Glutamatergic neuron (in vitro differentiated cells): ENCODE measurements at regions not wholly inside any gene's neighbourhood (a gene's known extent, or its start where the extent isn't known, plus 50 kb on each side); places are given as distances from the start of the nearest gene placed in this dataset.
A peak's percentile ranks its signal among the peaks of the same experiment; 100 is the strongest.

Source experiments
- DNase-seq: peaks from one replicate; pipeline ENCODE4 v3.0.0; 2022
- H3K27ac Mint-ChIP-seq: one replicate; pipeline ENCODE4 v1.8.0; 2020; ENCODE audit warnings: mild to moderate bottlenecking, mixed read lengths, inconsistent platforms; ENCODE audit not compliant: unreplicated experiment
- H3K27me3 Mint-ChIP-seq: one replicate; pipeline ENCODE4 v1.8.0; 2020; ENCODE audit warnings: mild to moderate bottlenecking, moderate library complexity, mixed read lengths, inconsistent platforms; ENCODE audit not compliant: unreplicated experiment
- H3K36me3 Mint-ChIP-seq: one replicate; pipeline ENCODE4 v1.8.0; 2020; ENCODE audit warnings: mild to moderate bottlenecking, mixed read lengths, inconsistent platforms; ENCODE audit not compliant: unreplicated experiment
- H3K4me1 Mint-ChIP-seq: one replicate; pipeline ENCODE4 v1.8.0; 2020; ENCODE audit warnings: mild to moderate bottlenecking, low read depth, mixed read lengths, inconsistent platforms; ENCODE audit not compliant: unreplicated experiment
- H3K4me3 Mint-ChIP-seq: one replicate; pipeline ENCODE4 v1.8.0; 2020; ENCODE audit warnings: mild to moderate bottlenecking, mixed read lengths, inconsistent platforms; ENCODE audit not compliant: unreplicated experiment
- H3K9me3 Mint-ChIP-seq: one replicate; pipeline ENCODE4 v1.8.0; 2020; ENCODE audit warnings: mild to moderate bottlenecking, moderate library complexity, mixed read lengths, inconsistent platforms; ENCODE audit not compliant: unreplicated experiment
- TF ChIP-seq, protein P1 (sequence below): fragments of 200-600 bp; sonication (generic); IDR thresholded peaks from one replicate; pipeline ENCODE4 v1.5.0; 2021; ENCODE audit not compliant: partially characterized antibody, unreplicated experiment

DNA sequence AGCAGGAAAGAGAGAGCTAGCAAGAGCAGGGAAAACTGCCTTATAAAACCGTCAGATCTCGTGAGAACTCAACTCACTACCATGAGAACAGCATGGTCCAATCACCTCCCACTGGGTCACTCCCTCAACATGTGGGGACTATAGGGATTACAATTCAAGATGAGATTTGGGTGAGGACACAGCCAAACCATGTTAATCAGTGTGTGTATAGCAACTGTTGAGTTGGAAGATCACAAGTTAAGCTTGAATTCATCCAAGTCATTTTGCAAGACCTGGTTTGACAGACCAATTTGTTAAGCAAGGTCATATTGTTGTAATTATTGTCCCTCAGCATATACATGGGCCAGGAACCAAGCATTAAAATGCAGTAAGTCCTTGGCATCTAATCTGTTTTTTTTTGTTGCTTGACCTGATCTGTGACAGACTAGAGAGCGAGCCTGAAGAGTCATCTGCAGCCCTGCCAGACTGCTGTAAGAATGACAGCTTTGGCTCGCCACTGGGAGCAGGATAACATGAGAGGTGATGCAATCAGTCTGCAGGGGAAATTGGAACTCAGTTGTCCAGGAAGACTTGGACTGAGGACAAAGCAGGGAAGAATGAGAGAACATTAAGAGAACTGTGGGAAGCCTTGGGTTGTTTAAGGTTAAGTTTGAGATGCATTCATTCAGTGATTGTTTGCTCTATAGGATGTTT, 297.6 kb upstream of the SEL1L start:
- H3K9me3 Mint-ChIP-seq, result peaks cover 9% of the 10 kb centered on the region
- peaks cover 22% of the 10 kb centered on the region for H3K4me1 Mint-ChIP-seq
- TF ChIP-seq, protein P1, sequence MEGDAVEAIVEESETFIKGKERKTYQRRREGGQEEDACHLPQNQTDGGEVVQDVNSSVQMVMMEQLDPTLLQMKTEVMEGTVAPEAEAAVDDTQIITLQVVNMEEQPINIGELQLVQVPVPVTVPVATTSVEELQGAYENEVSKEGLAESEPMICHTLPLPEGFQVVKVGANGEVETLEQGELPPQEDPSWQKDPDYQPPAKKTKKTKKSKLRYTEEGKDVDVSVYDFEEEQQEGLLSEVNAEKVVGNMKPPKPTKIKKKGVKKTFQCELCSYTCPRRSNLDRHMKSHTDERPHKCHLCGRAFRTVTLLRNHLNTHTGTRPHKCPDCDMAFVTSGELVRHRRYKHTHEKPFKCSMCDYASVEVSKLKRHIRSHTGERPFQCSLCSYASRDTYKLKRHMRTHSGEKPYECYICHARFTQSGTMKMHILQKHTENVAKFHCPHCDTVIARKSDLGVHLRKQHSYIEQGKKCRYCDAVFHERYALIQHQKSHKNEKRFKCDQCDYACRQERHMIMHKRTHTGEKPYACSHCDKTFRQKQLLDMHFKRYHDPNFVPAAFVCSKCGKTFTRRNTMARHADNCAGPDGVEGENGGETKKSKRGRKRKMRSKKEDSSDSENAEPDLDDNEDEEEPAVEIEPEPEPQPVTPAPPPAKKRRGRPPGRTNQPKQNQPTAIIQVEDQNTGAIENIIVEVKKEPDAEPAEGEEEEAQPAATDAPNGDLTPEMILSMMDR, result no peak
- peak overlapping the region; percentile 70 for H3K27ac Mint-ChIP-seq
- H3K4me3 Mint-ChIP-seq, result no peak overlapping the region
- peaks cover 4% of the 10 kb centered on the region for H3K27me3 Mint-ChIP-seq
- H3K36me3 Mint-ChIP-seq, result peaks cover 10% of the 10 kb centered on the region
- peak; percentile 37 for DNase-seq

DNA sequence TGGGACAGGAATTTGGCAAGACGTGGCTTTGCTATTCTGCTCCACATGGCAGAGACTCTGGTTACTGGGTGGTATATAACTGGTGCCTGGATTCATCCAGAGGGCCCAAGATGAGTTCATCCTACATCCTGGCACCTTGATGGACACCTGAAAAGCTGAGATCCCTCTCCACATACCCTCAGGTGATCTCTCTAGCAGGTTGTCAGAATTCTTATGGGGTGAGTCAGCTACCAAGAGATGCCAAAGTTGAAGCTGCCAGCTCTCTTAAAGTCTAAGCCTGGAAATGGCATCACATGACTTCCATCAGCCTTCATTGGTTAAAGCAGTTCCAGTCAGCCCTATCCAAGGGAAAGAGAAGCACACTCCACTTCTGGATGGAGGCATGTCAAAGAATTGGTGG, 300.7 kb upstream of the SEL1L start:
- TF ChIP-seq, protein P1, result no peak
- Mint-ChIP-seq H3K4me3 (no peak overlapping the region), H3K27ac (no peak overlapping the region), H3K27me3 (no peaks in the 10 kb centered on the region), H3K36me3 (peaks cover 15% of the 10 kb centered on the region), H3K9me3 (peaks cover 3% of the 10 kb centered on the region), H3K4me1 (peaks cover 7% of the 10 kb centered on the region)
- DNase-seq, result no peak

DNA sequence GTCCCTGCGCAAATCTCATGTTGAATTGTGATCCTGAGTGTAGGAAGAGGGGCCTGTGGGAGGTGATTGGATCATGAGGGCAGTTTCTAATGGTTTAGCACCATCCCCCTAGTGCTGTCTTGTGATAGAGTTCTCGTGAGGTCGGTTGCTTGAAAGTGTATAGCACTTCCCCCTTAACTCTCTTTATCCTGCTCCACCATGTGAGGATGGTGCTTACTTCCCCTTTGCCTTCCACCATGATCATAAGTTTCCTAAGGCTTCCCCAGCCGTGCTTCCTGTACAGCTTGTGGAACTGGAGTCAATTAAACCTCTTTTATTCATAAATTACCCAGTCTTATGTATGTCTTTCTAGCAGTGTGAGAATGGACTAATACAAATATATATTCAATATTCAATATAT, 303.7 kb upstream of the SEL1L start:
- no peak overlapping the region for H3K4me3 Mint-ChIP-seq
- no peak overlapping the region for H3K27ac Mint-ChIP-seq
- no peaks in the 10 kb centered on the region for H3K9me3 Mint-ChIP-seq
- H3K27me3 Mint-ChIP-seq, result no peaks in the 10 kb centered on the region
- DNase-seq, result no peak
- peaks cover 15% of the 10 kb centered on the region for H3K36me3 Mint-ChIP-seq
- no peaks in the 10 kb centered on the region for H3K4me1 Mint-ChIP-seq
- TF ChIP-seq, protein P1, result no peak

DNA sequence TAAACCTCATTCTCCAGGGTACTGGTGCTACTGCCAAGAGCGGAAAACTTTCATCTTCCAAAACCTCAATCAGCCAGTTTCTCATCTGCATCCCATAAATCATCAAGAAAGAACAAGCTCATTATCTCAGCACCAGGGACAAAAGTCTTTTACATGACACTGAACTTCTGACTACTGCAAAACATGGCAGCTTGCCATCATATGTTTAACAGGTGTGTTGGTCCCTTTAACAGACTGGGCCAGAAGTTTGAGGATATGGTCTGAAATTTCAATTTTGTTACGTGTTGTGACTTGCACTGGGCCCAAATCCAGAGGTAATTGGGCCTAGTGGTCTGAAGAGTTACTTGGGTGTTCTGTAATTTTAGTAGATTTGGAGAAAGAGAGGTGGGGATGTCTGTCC, 305.4 kb upstream of the SEL1L start:
- Mint-ChIP-seq H3K36me3 (peaks cover 15% of the 10 kb centered on the region), H3K4me3 (no peak overlapping the region), H3K27ac (no peak overlapping the region), H3K9me3 (peaks cover 2% of the 10 kb centered on the region), H3K27me3 (no peaks in the 10 kb centered on the region), H3K4me1 (no peaks in the 10 kb centered on the region)
- no peak for DNase-seq
- TF ChIP-seq, protein P1, result no peak

DNA sequence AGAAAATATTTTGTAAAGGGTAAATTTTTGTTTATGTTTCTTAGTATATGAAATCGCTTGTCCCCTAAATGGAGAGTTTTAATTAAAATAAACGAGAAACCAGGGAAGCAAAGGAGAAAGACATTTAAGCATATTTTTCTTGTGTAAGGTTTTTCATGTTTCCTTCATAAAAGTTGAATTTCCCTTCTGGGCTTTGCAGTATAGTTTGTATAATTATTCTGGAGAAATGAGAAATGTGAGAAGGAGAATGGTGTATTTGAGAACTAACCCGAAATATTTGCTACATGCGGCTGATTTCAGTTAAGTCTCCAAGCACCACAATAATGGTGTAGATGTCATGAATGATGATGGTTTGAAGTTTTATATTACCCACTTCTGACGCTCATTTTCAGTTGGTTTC, 307.7 kb upstream of the SEL1L start:
- Mint-ChIP-seq H3K27me3 (no peaks in the 10 kb centered on the region), H3K36me3 (peaks cover 12% of the 10 kb centered on the region), H3K27ac (no peak overlapping the region), H3K4me1 (no peaks in the 10 kb centered on the region), H3K4me3 (no peak overlapping the region), H3K9me3 (peaks cover 2% of the 10 kb centered on the region)
- TF ChIP-seq, protein P1, result no peak
- no peak for DNase-seq
